Thyroid gland (tissue), 4 donors: ENCODE measurements at regions not wholly inside any gene's neighbourhood (a gene's known extent, or its start where the extent isn't known, plus 50 kb on each side); places are given as distances from the start of the nearest gene placed in this dataset.

ENCODE experiments used
- DNase-seq, 2 donors: peaks; one replicate each; pipeline ENCODE4 v3.0.0-alpha.2; 2019
- H3K27ac ChIP-seq, 3 donors: fragments of 200-600 bp; sonication (generic); 1 replicate in 2 of 3; 2 replicates in 1 of 3; pipeline ENCODE4 v1.5.1; 2016 to 2019; ENCODE audit warnings: mild to moderate bottlenecking in 1 of 3, moderate library complexity in 1 of 3
- H3K27me3 ChIP-seq: fragments of 200-600 bp; sonication (generic); one replicate; pipeline ENCODE4 v1.5.1; 2019
- H3K36me3 ChIP-seq, 2 donors: fragments of 200-600 bp; sonication (generic); one replicate each; pipeline ENCODE4 v1.5.1; 2016 to 2019
- H3K4me1 ChIP-seq, 2 donors: fragments of 200-600 bp; sonication (generic); one replicate each; pipeline ENCODE4 v1.5.1; 2017 to 2019
- H3K4me3 ChIP-seq, 3 donors: fragments of 200-600 bp; sonication (generic); replicated peaks in 1 of 3; 1 replicate in 2 of 3; 2 replicates in 1 of 3; pipeline ENCODE4 v1.5.1; 2016; ENCODE audit warnings: mild to moderate bottlenecking in 1 of 3
- H3K9me3 ChIP-seq: fragments of 200-600 bp; sonication (generic); one replicate; pipeline ENCODE4 v1.5.1; 2017
- CTCF ChIP-seq, 6 experiments: fragments of 200-600 bp in 3 of 6; fragments of 450-650 bp in 3 of 6; sonication (generic) in 3 of 6; IDR thresholded peaks; one replicate each; pipeline ENCODE4 v1.5.1; 2016 to 2019; ENCODE audit warnings: antibody characterized with exemption in 6 of 6, mild to moderate bottlenecking in 2 of 6, inconsistent platforms in 1 of 6, moderate library complexity in 1 of 6
- POLR2A ChIP-seq, 2 donors: fragments of 450-650 bp; IDR thresholded peaks; one replicate each; pipeline ENCODE4 v1.6.1; 2017; ENCODE audit warnings: antibody characterized with exemption in 2 of 2, mild to moderate bottlenecking in 2 of 2, moderate library complexity in 1 of 2
- WGBS, 2 donors: methylation state at CpG; one replicate each; pipeline ENCODE4 v1.1.5; 2017; 5-methylcytosine and 5-hydroxymethylcytosine counted together
- intact Hi-C: fragments of 100-400 bp; cut with DNase I; formaldehyde crosslinking; loops from one replicate; pipeline ENCODE4 v1.15.1; 2023

GRCh38 chr2:172208791-172209325 is 106.2 kb upstream of the DLX2 start:
- no peaks in the 10 kb centered on the region for H3K9me3 ChIP-seq
- no peak overlapping the region for H3K27ac ChIP-seq
- H3K4me1 ChIP-seq, result no peaks in the 10 kb centered on the region
- H3K27me3 ChIP-seq, result no peaks in the 10 kb centered on the region
- TF ChIP-seq CTCF (IDR thresholded peaks at IDR 0.05), result no peak
- TF ChIP-seq POLR2A (IDR thresholded peaks at IDR 0.05), result no peak
- no peak for DNase-seq
- intact Hi-C loops, result no loop called here
- H3K4me3 ChIP-seq, result no peak overlapping the region
- H3K36me3 ChIP-seq, result no peaks in the 10 kb centered on the region
- 46 to 49% methylated on average over 6 of the region's 6 CpGs for WGBS, 2 donors

GRCh38 chr2:172210599-172210998 is 107.9 kb upstream of the DLX2 start:
- TF ChIP-seq CTCF (IDR thresholded peaks at IDR 0.05) (no peak), POLR2A (IDR thresholded peaks at IDR 0.05) (no peak)
- H3K4me3 ChIP-seq, result no peak overlapping the region
- no peaks in the 10 kb centered on the region for H3K4me1 ChIP-seq
- intact Hi-C loops, result no loop called here
- no peak for DNase-seq
- H3K36me3 ChIP-seq, result no peaks in the 10 kb centered on the region
- H3K27ac ChIP-seq, result no peak overlapping the region
- H3K27me3 ChIP-seq, result no peaks in the 10 kb centered on the region
- H3K9me3 ChIP-seq, result no peaks in the 10 kb centered on the region

GRCh38 chr2:172211512-172211911 is 108.8 kb upstream of the DLX2 start:
- H3K9me3 ChIP-seq, result no peaks in the 10 kb centered on the region
- H3K4me3 ChIP-seq, result no peak overlapping the region
- WGBS, 2 donors, result 47 to 48% methylated on average over 5 of the region's 5 CpGs
- TF ChIP-seq POLR2A (IDR thresholded peaks at IDR 0.05) (no peak), CTCF (IDR thresholded peaks at IDR 0.05) (no peak)
- H3K4me1 ChIP-seq, result no peaks in the 10 kb centered on the region
- no peak overlapping the region for H3K27ac ChIP-seq
- DNase-seq, result no peak
- H3K36me3 ChIP-seq, result no peaks in the 10 kb centered on the region
- intact Hi-C loops, result no loop called here
- H3K27me3 ChIP-seq, result no peaks in the 10 kb centered on the region

- Histone ChIP-seq H3K27me3 (no peaks in the 10 kb centered on the region), H3K4me1 (no peaks in the 10 kb centered on the region), H3K4me3 (no peak overlapping the region), H3K27ac (no peak overlapping the region), H3K9me3 (no peaks in the 10 kb centered on the region), H3K36me3 (no peaks in the 10 kb centered on the region)
- 72 to 79% methylated on average over 12 of the region's 12 CpGs for whole genome bisulfite sequencing, 2 donors
- no peak for DNase-seq
- intact Hi-C loops, result no loop called here
- TF ChIP-seq CTCF (IDR thresholded peaks at IDR 0.05) (no peak), POLR2A (IDR thresholded peaks at IDR 0.05) (no peak)
Observed at GRCh38 chr2:172213116-172213860, 110.6 kb upstream of the DLX2 start.

GRCh38 chr2:172214252-172214651 is 111.6 kb upstream of the DLX2 start:
- no peak for DNase-seq
- TF ChIP-seq POLR2A (IDR thresholded peaks at IDR 0.05), result no peak
- TF ChIP-seq CTCF (IDR thresholded peaks at IDR 0.05), result no peak
- Histone ChIP-seq H3K4me3 (no peak overlapping the region), H3K27ac (no peak overlapping the region), H3K9me3 (no peaks in the 10 kb centered on the region), H3K36me3 (no peaks in the 10 kb centered on the region), H3K4me1 (no peaks in the 10 kb centered on the region), H3K27me3 (no peaks in the 10 kb centered on the region)
- 96 to 97% methylated on average over 2 of the region's 2 CpGs for WGBS, 2 donors
- intact Hi-C loops, result no loop called here
